Liver (tissue), 8 donors: ENCODE measurements at regions not wholly inside any gene's neighbourhood (a gene's known extent, or its start where the extent isn't known, plus 50 kb on each side); places are given as distances from the start of the nearest gene placed in this dataset.

Source experiments
- DNase-seq: peaks from one replicate; pipeline ENCODE4 v3.0.0-alpha.2; 2017; ENCODE audit warnings: low spot score
- H3K27ac ChIP-seq, 2 donors: one replicate each; pipeline ENCODE4 v1.7.0; 2013; ENCODE audit warnings: inconsistent platforms in 2 of 2, low read length in 2 of 2, control low read depth in 1 of 2, low read depth in 1 of 2, mild to moderate bottlenecking in 1 of 2
- H3K27me3 ChIP-seq, 4 donors: one replicate each; pipeline versions ENCODE4 v1.6.1 to v1.7.0; 2013; ENCODE audit warnings: low read length in 3 of 4, inconsistent platforms in 1 of 4, mild to moderate bottlenecking in 1 of 4, moderate library complexity in 1 of 4; ENCODE audit not compliant: control insufficient read depth in 4 of 4, insufficient read depth in 4 of 4
- H3K36me3 ChIP-seq, 4 donors: one replicate each; pipeline versions ENCODE4 v1.6.1 to v1.7.0; 2013; ENCODE audit warnings: low read length in 3 of 4, mild to moderate bottlenecking in 3 of 4, low read depth in 1 of 4, moderate library complexity in 1 of 4; ENCODE audit not compliant: control insufficient read depth in 4 of 4, insufficient read depth in 3 of 4
- H3K4me1 ChIP-seq, 4 donors: one replicate each; pipeline versions ENCODE4 v1.6.1 to v1.7.0; 2013; ENCODE audit warnings: low read length in 3 of 4, mild to moderate bottlenecking in 3 of 4, moderate library complexity in 1 of 4; ENCODE audit not compliant: control insufficient read depth in 4 of 4, insufficient read depth in 4 of 4
- H3K4me3 ChIP-seq, 3 donors: one replicate each; pipeline versions ENCODE4 v1.6.1 to v1.7.0; 2013; ENCODE audit warnings: low read length in 3 of 3, control low read depth in 1 of 3, low read depth in 1 of 3, mild to moderate bottlenecking in 1 of 3
- H3K9ac ChIP-seq, 2 donors: one replicate each; pipeline ENCODE4 v1.7.0; 2013; ENCODE audit warnings: low read length in 2 of 2, mild to moderate bottlenecking in 2 of 2, moderate library complexity in 2 of 2, control low read depth in 1 of 2, low read depth in 1 of 2
- H3K9me3 ChIP-seq, 4 donors: one replicate each; pipeline versions ENCODE4 v1.6.1 to v1.7.0; 2013; ENCODE audit warnings: low read length in 3 of 4; ENCODE audit not compliant: control insufficient read depth in 4 of 4
- FOXA1 ChIP-seq: IDR thresholded peaks from 2 replicates; pipeline ENCODE4 v1.6.1; 2016; ENCODE audit warnings: antibody characterized with exemption
- FOXA2 ChIP-seq: IDR thresholded peaks from 2 replicates; pipeline ENCODE4 v1.6.1; 2016; ENCODE audit warnings: antibody characterized with exemption
- GABPA ChIP-seq, 2 donors: IDR thresholded peaks in 1 of 2; conservative IDR thresholded peaks in 1 of 2; 2 replicates each; pipeline ENCODE4 v1.6.1; 2016; ENCODE audit warnings: antibody characterized with exemption in 2 of 2, mild to moderate bottlenecking in 1 of 2, moderate library complexity in 1 of 2
- HNF4A ChIP-seq, 2 donors: conservative IDR thresholded peaks; 2 replicates each; pipeline ENCODE4 v1.6.1; 2016; ENCODE audit warnings: antibody characterized with exemption in 2 of 2, mild to moderate bottlenecking in 2 of 2
- HNF4G ChIP-seq: IDR thresholded peaks from 2 replicates; pipeline ENCODE4 v1.6.1; 2016; ENCODE audit warnings: antibody characterized with exemption
- JUND ChIP-seq, 2 donors: IDR thresholded peaks; 2 replicates each; pipeline ENCODE4 v1.6.1; 2016; ENCODE audit warnings: antibody characterized with exemption in 2 of 2
- NR2F2 ChIP-seq: IDR thresholded peaks from 2 replicates; pipeline ENCODE4 v1.6.1; 2016; ENCODE audit warnings: antibody characterized with exemption
- RAD21 ChIP-seq, 2 donors: IDR thresholded peaks; 2 replicates each; pipeline ENCODE4 v1.6.1; 2016; ENCODE audit warnings: antibody characterized with exemption in 2 of 2, mild to moderate bottlenecking in 2 of 2
- RXRA ChIP-seq, 2 donors: IDR thresholded peaks; 2 replicates each; pipeline ENCODE4 v1.6.1; 2017 to 2018; ENCODE audit warnings: antibody characterized with exemption in 2 of 2, mild to moderate bottlenecking in 1 of 2
- SP1 ChIP-seq: IDR thresholded peaks from 2 replicates; pipeline ENCODE4 v1.6.1; 2018; ENCODE audit warnings: antibody characterized with exemption, mild to moderate bottlenecking
- TAF1 ChIP-seq: conservative IDR thresholded peaks from 2 replicates; pipeline ENCODE4 v1.6.1; 2016; ENCODE audit warnings: antibody characterized with exemption, mild to moderate bottlenecking
- YY1 ChIP-seq: IDR thresholded peaks from 2 replicates; pipeline ENCODE4 v1.6.1; 2016; ENCODE audit warnings: antibody characterized with exemption, mild to moderate bottlenecking
- WGBS: extraction: QIAGEN DNeasy Blood & Tissue Kit; methylation state at CpG from one replicate; pipeline ENCODE4 v1.1.7; 2013; 5-methylcytosine and 5-hydroxymethylcytosine counted together
- TF ChIP-seq, protein P1 (sequence below): IDR thresholded peaks from 2 replicates; pipeline ENCODE4 v1.6.1; 2016; ENCODE audit warnings: antibody characterized with exemption
- TF ChIP-seq, protein P2 (sequence below): fragments of 150-350 bp; IDR thresholded peaks from 2 replicates; pipeline ENCODE4 v1.5.1; 2017; ENCODE audit warnings: improper control_type of control experiment, low read depth, low read length; ENCODE audit not compliant: missing input control
- TF ChIP-seq, protein P3 (sequence below): IDR thresholded peaks from 2 replicates; pipeline ENCODE4 v1.6.1; 2016; ENCODE audit warnings: antibody characterized with exemption, mild to moderate bottlenecking
- TF ChIP-seq, protein P4 (sequence below): IDR thresholded peaks from 2 replicates; pipeline ENCODE4 v1.6.1; 2016; ENCODE audit warnings: antibody characterized with exemption
- donor health status: healthy.
- donor health status: healthy.
- donor health status: healthy.
- donor health status: healthy.
- donor health status: healthy.

DNA sequence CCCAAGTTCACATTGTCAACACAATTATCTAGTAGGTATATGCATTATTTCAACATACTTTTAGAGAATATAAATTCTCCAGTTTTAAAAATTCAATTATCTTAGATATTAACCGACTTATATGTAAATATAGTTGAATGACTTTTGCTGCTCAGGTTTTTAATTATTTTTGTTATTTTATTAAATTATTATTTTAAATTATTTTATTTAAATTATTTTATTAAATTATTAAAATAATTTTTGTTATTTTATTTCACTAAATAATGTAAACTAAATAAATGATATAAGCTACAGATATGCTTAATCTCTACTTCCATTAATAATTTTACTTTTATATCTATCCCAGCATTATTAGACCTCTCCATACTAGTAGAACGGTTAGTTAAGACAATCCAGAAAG lies 544.3 kb upstream of the ARRDC3 start:
- no peak overlapping the region for H3K9ac ChIP-seq
- no peak overlapping the region for H3K4me3 ChIP-seq
- no peaks in the 10 kb centered on the region for H3K27me3 ChIP-seq
- no peak overlapping the region for H3K27ac ChIP-seq
- TF ChIP-seq HNF4A (conservative IDR thresholded peaks at IDR 0.05) = no peak
- TF ChIP-seq GABPA (IDR thresholded peaks at IDR 0.05 in 1 of 2, conservative IDR thresholded peaks at IDR 0.05 in 1 of 2) = no peak
- no peak for TF ChIP-seq TAF1
- TF ChIP-seq, protein P1, sequence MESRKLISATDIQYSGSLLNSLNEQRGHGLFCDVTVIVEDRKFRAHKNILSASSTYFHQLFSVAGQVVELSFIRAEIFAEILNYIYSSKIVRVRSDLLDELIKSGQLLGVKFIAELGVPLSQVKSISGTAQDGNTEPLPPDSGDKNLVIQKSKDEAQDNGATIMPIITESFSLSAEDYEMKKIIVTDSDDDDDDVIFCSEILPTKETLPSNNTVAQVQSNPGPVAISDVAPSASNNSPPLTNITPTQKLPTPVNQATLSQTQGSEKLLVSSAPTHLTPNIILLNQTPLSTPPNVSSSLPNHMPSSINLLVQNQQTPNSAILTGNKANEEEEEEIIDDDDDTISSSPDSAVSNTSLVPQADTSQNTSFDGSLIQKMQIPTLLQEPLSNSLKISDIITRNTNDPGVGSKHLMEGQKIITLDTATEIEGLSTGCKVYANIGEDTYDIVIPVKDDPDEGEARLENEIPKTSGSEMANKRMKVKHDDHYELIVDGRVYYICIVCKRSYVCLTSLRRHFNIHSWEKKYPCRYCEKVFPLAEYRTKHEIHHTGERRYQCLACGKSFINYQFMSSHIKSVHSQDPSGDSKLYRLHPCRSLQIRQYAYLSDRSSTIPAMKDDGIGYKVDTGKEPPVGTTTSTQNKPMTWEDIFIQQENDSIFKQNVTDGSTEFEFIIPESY = no peak
- TF ChIP-seq, protein P2, sequence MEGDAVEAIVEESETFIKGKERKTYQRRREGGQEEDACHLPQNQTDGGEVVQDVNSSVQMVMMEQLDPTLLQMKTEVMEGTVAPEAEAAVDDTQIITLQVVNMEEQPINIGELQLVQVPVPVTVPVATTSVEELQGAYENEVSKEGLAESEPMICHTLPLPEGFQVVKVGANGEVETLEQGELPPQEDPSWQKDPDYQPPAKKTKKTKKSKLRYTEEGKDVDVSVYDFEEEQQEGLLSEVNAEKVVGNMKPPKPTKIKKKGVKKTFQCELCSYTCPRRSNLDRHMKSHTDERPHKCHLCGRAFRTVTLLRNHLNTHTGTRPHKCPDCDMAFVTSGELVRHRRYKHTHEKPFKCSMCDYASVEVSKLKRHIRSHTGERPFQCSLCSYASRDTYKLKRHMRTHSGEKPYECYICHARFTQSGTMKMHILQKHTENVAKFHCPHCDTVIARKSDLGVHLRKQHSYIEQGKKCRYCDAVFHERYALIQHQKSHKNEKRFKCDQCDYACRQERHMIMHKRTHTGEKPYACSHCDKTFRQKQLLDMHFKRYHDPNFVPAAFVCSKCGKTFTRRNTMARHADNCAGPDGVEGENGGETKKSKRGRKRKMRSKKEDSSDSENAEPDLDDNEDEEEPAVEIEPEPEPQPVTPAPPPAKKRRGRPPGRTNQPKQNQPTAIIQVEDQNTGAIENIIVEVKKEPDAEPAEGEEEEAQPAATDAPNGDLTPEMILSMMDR = no peak
- TF ChIP-seq FOXA1 = no peak
- TF ChIP-seq RXRA (IDR thresholded peaks at IDR 0.05) = no peak
- TF ChIP-seq NR2F2 = no peak
- TF ChIP-seq RAD21 (IDR thresholded peaks at IDR 0.05) = no peak
- TF ChIP-seq, protein P3, sequence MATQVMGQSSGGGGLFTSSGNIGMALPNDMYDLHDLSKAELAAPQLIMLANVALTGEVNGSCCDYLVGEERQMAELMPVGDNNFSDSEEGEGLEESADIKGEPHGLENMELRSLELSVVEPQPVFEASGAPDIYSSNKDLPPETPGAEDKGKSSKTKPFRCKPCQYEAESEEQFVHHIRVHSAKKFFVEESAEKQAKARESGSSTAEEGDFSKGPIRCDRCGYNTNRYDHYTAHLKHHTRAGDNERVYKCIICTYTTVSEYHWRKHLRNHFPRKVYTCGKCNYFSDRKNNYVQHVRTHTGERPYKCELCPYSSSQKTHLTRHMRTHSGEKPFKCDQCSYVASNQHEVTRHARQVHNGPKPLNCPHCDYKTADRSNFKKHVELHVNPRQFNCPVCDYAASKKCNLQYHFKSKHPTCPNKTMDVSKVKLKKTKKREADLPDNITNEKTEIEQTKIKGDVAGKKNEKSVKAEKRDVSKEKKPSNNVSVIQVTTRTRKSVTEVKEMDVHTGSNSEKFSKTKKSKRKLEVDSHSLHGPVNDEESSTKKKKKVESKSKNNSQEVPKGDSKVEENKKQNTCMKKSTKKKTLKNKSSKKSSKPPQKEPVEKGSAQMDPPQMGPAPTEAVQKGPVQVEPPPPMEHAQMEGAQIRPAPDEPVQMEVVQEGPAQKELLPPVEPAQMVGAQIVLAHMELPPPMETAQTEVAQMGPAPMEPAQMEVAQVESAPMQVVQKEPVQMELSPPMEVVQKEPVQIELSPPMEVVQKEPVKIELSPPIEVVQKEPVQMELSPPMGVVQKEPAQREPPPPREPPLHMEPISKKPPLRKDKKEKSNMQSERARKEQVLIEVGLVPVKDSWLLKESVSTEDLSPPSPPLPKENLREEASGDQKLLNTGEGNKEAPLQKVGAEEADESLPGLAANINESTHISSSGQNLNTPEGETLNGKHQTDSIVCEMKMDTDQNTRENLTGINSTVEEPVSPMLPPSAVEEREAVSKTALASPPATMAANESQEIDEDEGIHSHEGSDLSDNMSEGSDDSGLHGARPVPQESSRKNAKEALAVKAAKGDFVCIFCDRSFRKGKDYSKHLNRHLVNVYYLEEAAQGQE = no peak
- H3K4me1 ChIP-seq = peaks cover 2 to 10% (median 7%) of the 10 kb centered on the region in 4 donors
- H3K36me3 ChIP-seq = no peaks in the 10 kb centered on the region
- DNase-seq = no peak
- WGBS = 95% methylated on average over 2 of the region's 2 CpGs
- H3K9me3 ChIP-seq = no peaks in the 10 kb centered on the region

DNA sequence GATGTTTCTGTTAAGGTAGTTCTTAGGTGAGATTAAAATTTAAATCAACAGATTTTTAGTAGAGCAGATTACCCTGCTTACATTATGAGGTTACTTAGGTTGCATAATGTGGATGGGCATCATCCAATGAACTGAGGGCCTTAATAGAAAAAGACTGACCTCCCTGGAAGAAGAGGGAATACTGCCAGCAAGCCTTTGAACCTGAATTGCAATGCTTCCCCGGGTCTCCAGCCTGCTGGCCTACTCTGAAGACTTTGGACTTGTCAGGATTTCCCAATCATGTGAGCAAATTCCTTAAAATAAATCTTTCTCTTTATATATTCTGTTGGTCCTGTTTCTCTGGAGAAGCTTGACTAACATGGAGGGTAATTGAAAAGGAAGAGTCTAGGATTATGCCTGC lies 542.1 kb upstream of the ARRDC3 start:
- H3K27ac ChIP-seq = no peak overlapping the region

More for the DNA sequence above, 542.1 kb upstream of the ARRDC3 start:
- no peak overlapping the region for H3K9ac ChIP-seq
- WGBS = 28% methylated on average over 1 of the region's 1 CpG
- no peaks in the 10 kb centered on the region for H3K27me3 ChIP-seq
- TF ChIP-seq, protein P3 = no peak
- TF ChIP-seq JUND (IDR thresholded peaks at IDR 0.05) (peak in 1 of 2 donors; percentile 18), SP1 (peak; percentile 26), HNF4G (peak; percentile 63), HNF4A (conservative IDR thresholded peaks at IDR 0.05) (peak; percentile 76 to 85), NR2F2 (no peak), RXRA (IDR thresholded peaks at IDR 0.05) (peak in 1 of 2 donors; percentile 20), YY1 (peak; percentile 15), FOXA2 (no peak), FOXA1 (no peak), TAF1 (no peak), RAD21 (IDR thresholded peaks at IDR 0.05) (no peak)
- TF ChIP-seq, protein P4, sequence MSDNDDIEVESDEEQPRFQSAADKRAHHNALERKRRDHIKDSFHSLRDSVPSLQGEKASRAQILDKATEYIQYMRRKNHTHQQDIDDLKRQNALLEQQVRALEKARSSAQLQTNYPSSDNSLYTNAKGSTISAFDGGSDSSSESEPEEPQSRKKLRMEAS = no peak
- no peaks in the 10 kb centered on the region for H3K36me3 ChIP-seq
- no peak overlapping the region for H3K4me3 ChIP-seq
- DNase-seq = no peak
- H3K9me3 ChIP-seq = no peaks in the 10 kb centered on the region
- peaks cover 2 to 10% (median 7%) of the 10 kb centered on the region in 4 donors for H3K4me1 ChIP-seq
